ENCODE measurements at regions not wholly inside any gene's neighbourhood (a gene's known extent, or its start where the extent isn't known, plus 50 kb on each side); places are given as distances from the start of the nearest gene placed in this dataset.

DNA sequence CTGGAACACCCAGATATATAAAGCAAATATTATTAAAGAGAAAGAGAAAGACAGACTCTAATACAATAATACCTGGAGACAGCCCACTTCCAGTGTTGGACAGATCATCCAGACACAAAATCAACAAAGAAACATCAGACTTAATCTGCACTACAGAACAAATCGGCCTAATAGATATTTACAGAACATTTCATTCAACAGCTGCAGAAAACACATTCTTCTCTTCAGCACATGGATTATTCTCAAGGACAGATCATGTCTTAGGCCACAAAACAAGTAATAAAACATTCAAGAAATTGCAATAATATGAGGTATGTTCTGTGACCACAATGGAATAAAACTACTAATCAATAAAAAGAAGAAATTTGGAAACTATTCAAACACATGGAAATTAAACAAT, 398.3 kb upstream of the DUSP10 start:
- intact Hi-C loops (cut with DNase I, micrococcal nuclease), result no loop called here
- no peak for DNase-seq
- ATAC-seq, result no peak

DNA sequence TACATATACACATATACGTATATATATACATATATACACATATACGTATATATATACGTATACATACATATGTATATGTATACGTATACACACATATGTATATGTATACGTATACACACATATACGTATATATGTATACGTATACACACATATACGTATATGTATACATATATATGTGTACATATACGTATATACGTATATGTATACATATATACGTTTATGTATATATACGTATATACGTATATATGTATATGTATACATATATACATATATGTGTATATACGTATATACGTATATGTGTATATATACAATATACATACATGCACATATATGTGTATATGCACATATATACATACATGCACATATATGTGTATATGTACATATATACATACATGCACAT, 396.2 kb upstream of the DUSP10 start:
- DNase-seq (no peak), ATAC-seq (no peak)
- intact Hi-C loops (cut with DNase I, micrococcal nuclease), result no loop called here

DNA sequence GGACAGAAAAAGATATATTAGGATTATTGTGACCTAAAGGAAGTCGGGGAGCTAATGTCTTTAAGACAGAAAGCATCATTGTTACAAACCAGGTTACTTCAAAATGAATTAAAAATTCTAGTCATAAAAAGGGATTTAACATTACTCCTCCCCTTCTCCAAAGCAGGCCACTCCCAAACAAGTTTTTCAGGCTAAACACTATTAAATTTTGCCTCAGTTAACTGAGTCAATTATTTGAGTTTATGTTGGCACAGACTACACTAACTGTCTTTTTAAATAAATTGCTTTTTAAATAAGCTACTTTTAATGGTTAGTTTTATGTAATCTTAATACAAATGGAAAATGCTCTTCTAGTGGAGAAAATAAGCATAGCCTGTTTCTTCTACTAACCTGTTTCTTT, 395.0 kb upstream of the DUSP10 start:
- no peak for DNase-seq
- intact Hi-C loops (cut with DNase I, micrococcal nuclease), result no loop called here
- no peak for ATAC-seq

DNA sequence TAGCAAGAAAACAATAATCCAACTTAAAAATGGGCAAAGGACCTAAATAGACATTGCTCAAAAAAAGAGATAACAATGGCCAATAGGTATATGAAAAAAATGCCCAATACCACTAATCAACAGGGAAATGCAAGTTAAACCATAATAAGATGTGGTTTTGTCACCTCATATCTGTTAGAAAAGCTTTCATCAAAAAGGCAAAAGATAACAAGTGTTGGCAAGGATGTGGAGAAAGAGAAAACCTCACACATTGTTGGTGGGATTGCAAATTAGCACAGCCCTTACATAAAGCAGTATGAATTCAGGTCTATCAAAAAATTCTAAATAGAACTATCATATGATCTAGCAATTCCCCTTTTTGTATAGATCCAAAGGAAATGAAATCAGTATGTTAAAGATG, 387.2 kb upstream of the DUSP10 start:
- intact Hi-C loops (cut with DNase I, micrococcal nuclease), result no loop called here
- DNase-seq (no peak), ATAC-seq (no peak)

DNA sequence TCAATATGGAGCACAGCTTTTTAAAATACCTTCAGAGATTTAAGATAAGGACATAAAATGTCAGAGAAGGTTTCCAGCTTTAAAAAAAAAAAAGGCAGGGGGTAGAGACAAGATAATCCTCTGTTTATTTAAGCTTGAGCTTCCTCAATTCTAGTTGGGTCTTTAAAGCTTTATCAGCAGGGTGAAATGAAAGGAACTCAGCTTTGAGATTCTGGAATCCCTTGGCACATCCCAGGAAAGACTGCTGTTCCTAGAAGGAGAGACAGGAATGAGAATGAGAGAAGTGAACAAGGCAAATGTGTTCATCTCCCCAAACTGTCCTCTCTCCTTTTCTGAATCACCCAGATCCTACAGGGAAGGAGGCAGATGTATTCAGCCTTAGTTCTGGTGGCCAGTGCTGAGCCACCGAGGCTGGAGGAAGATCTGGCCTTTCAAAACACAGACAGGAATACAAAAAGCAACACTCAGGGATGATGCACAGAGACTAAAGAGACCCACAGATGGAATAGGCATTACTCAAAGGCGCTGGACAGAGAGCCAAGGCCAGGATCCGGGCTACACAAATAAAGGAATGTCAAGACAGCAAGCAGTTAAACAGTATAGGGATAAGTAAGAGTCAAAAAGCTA, 385.8 kb upstream of the DUSP10 start:
- no peak for ATAC-seq
- DNase-seq, result no peak
- intact Hi-C loops (cut with DNase I, micrococcal nuclease), result no loop called here

DNA sequence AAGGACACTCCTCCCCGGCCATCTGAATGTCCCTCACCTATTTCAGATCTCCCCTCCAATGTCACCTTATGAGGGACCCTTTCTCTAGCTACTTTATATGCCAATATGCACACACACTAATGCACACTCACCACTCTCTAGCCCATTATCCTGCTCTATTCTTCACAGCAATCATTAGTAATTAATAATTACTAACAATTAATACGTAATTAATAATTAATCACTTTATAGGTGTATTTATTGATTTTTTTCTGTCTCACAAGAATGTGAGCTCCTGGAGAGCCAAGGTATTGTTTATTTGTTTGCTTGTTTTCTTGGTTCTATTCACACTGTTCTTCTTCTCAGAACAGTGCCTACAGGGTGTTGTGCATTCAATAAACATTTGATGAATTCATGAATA, 385.2 kb upstream of the DUSP10 start:
- no peak for DNase-seq
- intact Hi-C loops (cut with DNase I, micrococcal nuclease), result no loop called here
- ATAC-seq, result no peak

DNA sequence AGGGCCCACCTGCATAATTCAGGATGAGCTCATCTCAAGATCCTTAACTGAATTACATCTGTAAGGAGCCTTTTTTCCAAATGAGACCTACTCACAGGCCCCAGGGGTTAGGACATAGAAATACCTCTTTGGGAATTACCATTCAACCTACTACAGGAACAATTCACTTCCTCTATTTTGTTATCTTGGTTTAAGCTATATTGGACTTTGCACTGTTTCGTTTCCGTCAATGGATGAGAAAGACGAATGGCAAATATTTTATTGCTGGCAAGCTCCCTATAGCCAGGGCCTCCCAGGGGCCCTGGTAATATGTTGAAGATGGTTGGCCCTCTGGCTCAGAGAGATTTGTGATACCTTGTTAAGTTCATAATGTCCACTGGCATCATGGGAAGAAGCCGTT, 384.2 kb upstream of the DUSP10 start:
- intact Hi-C loops (cut with DNase I, micrococcal nuclease), result no loop called here
- DNase-seq, result peak in 1 of 2 donors; percentile 31
- ATAC-seq, result peak; percentile 95

DNA sequence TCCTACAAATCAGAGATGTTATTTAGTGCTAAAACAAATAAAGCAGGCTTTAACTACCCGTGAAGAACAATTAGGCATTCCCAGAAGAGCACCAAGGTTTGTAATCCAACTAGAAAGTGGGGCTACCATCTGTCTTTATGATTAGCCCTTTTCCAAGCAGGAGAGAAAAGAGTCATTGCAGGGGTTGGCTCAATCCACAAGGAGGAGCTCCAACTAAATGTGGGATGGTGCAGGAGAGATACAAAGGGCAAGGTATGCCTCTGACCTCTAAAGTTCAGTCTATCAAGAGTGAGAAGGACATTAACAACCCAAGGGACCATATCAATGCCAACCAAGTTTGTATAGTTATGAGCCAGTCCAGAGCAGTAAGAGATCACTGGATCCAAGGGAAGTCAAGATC, 382.7 kb upstream of the DUSP10 start:
- ATAC-seq (peak; percentile 49), DNase-seq (no peak)
- intact Hi-C loops (cut with DNase I, micrococcal nuclease), result no loop called here

DNA sequence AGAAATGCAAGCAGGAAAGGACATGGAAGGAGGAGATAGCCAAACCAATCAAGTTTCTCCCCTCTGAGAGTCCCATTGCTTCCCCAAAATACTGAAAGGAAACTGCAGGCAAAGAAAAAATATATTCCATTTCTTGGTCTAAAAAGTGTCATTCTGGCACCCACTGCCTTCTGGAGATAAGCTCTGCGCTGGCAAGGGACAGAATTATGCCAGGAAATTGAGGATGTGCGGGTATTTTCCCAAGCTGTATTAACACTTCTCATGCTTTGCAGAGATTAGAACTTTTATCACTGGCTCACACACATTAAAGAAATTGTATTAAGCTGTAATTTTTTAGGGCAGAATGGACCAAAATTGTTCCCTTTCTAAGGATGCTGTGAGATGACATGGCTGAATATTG, 381.2 kb upstream of the DUSP10 start:
- intact Hi-C loops (cut with DNase I, micrococcal nuclease), result no loop called here

DNA sequence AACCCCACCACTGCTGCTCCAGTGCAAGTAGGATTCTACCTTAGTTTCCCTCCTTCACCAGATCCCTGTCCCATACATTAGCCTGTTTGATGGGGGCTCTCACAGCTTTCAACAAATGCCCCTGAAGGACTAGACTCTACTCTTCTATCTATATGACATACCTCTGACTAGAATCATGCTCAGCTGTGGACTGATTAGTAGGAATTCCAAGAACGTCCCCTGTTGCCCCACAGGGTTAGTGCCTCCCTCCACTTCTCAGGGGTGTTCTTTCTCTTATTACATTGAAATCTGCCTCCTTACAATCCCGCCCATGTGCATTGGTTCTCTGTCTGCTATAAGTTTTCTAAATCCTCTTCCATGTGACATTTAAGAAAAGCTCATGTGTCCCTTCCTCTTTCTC, 375.9 kb upstream of the DUSP10 start:
- intact Hi-C loops (cut with DNase I, micrococcal nuclease), result no loop called here
- DNase-seq (no peak), ATAC-seq (no peak)

More for the DNA sequence above, 381.2 kb upstream of the DUSP10 start:
- DNase-seq, result no peak
- ATAC-seq, result no peak

DNA sequence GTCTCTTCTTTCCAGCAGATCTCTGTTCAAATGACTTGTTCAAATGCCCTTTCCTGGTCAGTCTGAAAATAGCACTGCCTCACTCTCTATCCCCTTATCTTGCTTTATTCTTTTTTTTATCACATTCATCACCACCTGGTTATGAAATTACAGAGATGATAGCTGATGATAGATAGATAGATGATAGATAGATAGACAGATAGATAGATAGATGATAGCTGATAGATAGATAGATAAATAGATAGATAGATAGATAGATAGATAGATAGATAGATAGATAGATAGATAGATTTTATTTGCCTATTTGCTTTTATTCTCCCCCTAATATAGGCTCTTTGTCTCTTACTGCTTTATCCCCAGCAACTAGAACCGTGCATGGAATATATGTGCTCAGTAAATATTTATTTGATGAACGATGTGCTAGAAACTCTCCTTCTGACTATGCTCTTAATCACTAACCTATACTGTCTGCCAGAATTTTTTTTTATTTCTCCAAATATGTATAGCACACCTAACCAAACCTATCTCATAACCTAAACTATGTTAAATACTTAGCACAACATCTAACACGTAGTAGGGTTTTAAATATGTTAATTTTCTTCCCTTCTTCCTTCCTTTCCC, 372.8 kb upstream of the DUSP10 start:
- no peak for ATAC-seq

DNA sequence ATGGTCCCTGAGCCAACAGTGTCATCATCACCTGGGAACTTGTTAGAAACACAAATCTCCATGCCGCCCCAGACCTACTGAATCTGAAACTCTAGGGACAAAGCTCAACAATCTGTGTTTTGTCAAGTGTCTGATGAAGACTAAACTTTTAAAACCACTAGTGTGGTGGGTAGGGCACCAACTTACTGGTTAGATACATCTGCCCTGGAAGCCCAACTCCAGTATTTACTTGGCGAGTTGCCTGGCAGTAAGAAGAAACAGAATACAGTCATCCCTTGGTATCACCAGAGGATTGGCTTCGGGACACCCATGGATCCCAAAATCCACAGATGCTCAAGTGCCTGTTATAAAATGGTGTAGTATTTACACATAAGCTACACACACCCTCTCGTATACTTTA, 367.9 kb upstream of the DUSP10 start:
- intact Hi-C loops (cut with DNase I, micrococcal nuclease), result no loop called here
- ATAC-seq (no peak), DNase-seq (no peak)

More for the DNA sequence above, 372.8 kb upstream of the DUSP10 start:
- intact Hi-C loops (cut with DNase I, micrococcal nuclease), result no loop called here
- no peak for DNase-seq

DNA sequence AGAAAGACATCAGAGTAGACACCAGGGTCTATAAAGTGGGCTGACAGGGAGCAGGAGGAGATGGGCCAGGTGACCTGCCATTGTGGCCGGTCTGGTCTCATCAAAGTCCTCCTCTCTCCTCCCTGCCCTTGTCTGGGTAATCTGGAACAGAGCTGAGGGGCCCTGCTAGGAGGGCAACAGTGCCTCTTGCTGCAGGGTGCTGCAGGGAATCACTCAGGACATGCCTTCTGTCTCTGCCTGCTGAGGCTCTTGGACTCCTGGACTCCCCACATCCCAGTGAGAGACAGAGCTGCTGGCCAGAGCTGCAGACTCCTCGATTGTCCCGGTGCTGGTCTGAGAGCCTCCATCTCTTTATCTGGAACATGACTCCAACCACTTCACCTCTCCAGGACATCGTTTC, 366.1 kb upstream of the DUSP10 start:
- intact Hi-C loops (cut with DNase I, micrococcal nuclease), result no loop called here
- ATAC-seq (no peak), DNase-seq (no peak)

DNA sequence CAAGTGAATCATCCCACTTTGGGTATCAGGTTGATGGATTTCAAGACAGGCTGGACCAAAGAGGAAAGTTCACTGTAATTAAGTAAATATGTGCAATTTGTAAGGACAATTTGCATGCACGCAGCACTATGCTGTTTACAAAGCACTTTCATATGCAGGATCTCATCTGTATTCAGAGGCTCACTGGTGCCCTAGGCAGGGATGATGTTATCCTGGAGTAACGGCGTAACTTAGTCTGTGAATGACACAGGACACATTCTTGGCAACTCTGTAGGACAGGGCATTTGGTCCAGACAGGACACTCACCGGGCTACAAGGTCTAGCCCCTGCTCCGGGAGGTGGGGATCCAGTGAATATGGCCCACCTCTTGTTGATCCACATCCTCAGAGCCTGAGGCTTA, 365.4 kb upstream of the DUSP10 start:
- intact Hi-C loops (cut with DNase I, micrococcal nuclease), result no loop called here
- DNase-seq, result no peak
- no peak for ATAC-seq

DNA sequence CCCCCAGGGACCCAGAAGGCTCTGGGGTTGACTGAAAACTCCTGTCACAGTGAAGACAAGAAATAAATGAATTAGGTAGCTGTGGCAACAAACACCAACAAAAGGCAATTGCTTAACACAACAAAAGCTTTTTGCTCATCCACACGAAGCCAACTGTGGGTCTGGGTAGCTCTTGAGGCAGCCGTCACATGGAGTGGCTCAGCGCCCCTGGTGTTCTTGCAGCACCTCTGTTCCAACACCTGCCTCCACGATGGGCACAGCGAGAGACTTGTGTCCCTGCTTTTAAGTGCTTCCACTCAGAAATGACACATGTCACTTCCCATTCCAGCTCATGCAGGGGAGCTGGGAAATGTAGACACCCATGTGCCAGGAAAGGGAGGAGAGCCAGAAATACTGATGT, 364.5 kb upstream of the DUSP10 start:
- DNase-seq (no peak), ATAC-seq (no peak)
- intact Hi-C loops (cut with DNase I, micrococcal nuclease), result no loop called here

DNA sequence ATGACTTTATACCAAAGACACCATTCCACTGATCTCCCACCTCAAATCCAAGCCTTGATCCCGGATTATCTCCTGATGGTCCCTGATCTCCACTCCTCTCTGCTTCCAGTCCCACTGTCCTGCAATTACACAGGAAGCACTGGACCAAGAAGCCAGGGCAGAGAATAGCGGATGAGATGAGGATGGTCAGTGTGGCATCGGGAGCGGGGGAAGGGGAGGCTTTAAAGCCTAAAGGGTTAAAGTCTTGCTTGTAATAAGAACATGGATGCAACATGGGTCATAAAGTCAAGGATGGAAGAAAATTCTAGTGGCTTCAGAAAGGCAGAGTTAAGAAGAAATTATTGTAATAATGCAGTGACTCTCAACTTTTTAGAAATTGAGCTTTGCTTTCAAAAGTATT, 364.0 kb upstream of the DUSP10 start:
- DNase-seq (no peak), ATAC-seq (no peak)
- intact Hi-C loops (cut with DNase I, micrococcal nuclease), result no loop called here

DNA sequence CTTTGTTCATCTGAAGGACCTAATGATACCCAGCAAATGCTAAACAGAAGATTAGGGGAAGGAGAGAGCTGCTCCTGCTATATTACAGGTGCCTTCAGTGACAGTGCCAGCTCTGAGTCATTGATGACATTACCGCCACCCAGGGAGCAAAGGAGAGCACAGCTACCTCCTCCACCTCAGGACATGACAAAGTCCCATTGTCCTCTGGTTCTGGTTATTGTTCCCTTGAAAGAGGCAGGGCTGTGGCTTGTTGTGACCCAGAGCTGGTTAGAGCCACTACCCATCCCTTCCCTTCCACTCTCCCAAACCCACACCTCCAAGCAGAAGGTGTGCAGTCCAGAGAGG, 363.5 kb upstream of the DUSP10 start:
- ATAC-seq, result peak; percentile 97
- DNase-seq, result peak; percentile 16 to 33
- intact Hi-C loops (cut with DNase I, micrococcal nuclease), result no loop called here

DNA sequence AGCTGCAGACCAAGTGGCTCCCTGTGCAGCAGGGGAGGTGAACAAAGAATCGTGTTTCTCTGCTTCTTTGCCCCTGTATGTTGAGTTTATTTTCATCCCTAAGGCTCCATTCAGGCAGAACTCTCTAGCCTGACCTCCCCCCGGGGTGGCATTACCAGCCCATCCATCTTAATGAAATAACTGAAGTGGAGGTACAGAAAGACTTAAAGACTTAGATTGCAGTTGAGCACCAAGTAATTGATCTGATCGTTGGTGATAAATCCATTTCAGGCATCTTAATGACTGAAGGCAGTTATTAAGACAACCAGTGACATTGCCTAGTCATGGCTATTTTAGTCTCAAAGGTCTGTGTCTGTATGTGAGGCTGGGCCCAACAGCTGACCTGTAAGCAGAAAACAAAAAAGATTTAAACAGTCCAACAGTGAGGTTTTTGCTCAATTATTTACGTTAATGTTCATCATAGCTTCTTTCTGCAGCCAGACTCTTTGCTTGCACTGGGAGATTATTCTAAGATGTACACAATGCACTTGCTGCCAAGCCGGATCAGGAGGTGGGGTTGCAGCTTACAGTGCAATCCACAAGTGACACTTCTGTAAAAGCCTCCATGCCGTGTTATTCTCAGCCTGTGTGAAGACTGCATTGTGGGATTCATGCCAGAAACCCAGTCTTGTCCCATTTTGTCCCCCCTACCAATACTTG, 363.0 kb upstream of the DUSP10 start:
- DNase-seq (no peak), ATAC-seq (peak; percentile 75)
- intact Hi-C loops (cut with DNase I, micrococcal nuclease), result no loop called here

DNA sequence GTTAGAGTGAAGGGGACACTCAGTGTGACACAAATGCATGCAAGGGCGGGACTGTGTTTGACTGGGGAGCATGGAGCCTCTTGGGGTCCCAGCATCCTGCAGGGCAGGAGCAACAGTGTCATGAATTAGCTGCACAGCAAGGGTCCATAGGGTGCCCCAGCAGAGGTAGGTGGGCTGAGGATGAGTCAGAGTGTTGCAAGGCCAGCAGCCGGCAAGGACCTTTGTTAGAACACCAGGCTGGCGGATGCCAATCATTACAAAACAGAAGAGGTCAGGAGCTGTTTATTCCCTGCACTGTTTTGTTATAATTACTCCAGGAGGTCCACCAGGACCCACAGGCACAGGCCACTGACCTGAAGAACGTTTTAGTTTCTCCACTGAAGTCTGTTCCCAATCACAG, 362.2 kb upstream of the DUSP10 start:
- intact Hi-C loops (cut with DNase I, micrococcal nuclease), result no loop called here
- no peak for DNase-seq
- no peak for ATAC-seq

DNA sequence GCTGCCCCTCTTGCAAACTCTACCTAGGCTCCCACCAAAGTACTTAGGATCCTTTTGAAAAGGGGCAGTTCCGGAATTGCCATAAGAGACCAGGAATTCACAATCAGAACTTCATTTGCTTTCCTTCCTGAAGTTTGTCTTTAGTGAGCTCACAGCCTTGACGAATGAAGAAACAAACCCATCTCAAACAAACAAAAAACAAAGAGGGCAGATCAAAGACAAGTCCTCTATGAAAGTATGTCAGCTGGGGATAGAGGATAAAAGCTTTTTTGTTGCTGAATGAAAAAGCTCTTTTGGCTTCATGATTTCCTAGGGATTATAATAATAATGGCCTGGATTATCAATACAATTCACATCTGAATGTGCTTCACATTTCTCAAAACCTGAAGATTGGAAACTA, 357.9 kb upstream of the DUSP10 start:
- intact Hi-C loops (cut with DNase I, micrococcal nuclease), result no loop called here
- ATAC-seq, result no peak
- no peak for DNase-seq

DNA sequence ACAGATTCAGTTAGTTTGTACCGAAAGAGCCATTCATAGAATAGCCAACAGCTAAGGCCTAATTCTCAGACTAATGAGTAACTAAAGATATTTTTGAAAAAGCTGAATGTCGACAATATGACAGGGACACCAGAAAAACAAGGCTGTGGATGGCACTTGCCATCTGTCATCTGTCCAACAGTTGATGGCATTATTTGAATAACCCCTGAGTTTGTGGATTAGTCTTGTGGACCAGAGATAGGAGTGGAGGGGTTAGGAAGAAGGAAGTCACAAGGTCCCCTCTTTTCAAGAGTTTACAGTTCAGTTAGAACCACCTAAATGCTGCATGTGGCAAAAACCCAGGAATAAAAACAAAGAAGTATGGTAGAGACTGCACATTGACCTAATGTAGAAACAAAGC, 356.5 kb upstream of the DUSP10 start:
- intact Hi-C loops (cut with DNase I, micrococcal nuclease), result no loop called here
- ATAC-seq (no peak), DNase-seq (no peak)
